ENCODE measurements at regions not wholly inside any gene's neighbourhood (a gene's known extent, or its start where the extent isn't known, plus 50 kb on each side); places are given as distances from the start of the nearest gene placed in this dataset.

GRCh38 chr6:156406688-156407087, 370.5 kb upstream of the ARID1B start:
- in situ Hi-C loops (cut with MboI; ENCODE audit: low sequenced_read_pairs), result no loop called here
- Histone ChIP-seq H3K14ac (replicated peaks; ENCODE audit: low read depth, low read length) (no peak overlapping the region), H3K27me3 (ENCODE audit: control insufficient read depth, insufficient read depth, low read length) (no peaks in the 10 kb centered on the region), H4K20me1 (ENCODE audit: insufficient read depth, low read length) (no peaks in the 10 kb centered on the region), H4K5ac (ENCODE audit: low read depth, low read length) (no peak overlapping the region), H3K79me1 (ENCODE audit: low read depth in 1 of 2, low read length in 2 of 2) (no peaks in the 10 kb centered on the region), H3K4me1 (ENCODE audit: control insufficient read depth, insufficient read depth, low read length) (no peaks in the 10 kb centered on the region), H3K36me3 (ENCODE audit: control insufficient read depth, insufficient read depth, low read length) (no peaks in the 10 kb centered on the region), H2BK20ac (ENCODE audit: low read depth, low read length) (no peak overlapping the region), H3K27ac (ENCODE audit: insufficient read depth, low read length) (no peak overlapping the region), H3K9me1 (ENCODE audit: insufficient read depth, low read length) (no peaks in the 10 kb centered on the region), H3K56ac (ENCODE audit: extremely low read depth, insufficient read depth, low read length) (no peak overlapping the region), H3K9ac (ENCODE audit: low read depth, low read length) (no peak overlapping the region), H3K9me3 (ENCODE audit: control insufficient read depth, insufficient read depth, low read length) (no peaks in the 10 kb centered on the region), H3K23ac (ENCODE audit: low read depth, low read length) (no peak overlapping the region), H3K4me3 (ENCODE audit: insufficient read depth, low read depth, low read length) (no peak overlapping the region), H2AK5ac (ENCODE audit: low read depth, low read length) (no peak overlapping the region), H2AFZ (replicated peaks; ENCODE audit: low read length, poor library complexity) (no peak overlapping the region), H2BK15ac (ENCODE audit: low read depth, low read length) (no peak overlapping the region), H4K8ac (ENCODE audit: low read depth in 2 of 2, low read length in 2 of 2) (no peak overlapping the region), H2BK5ac (ENCODE audit: low read depth, low read length, poor library complexity, severe bottlenecking) (no peak overlapping the region), H3K4ac (ENCODE audit: low read depth, low read length) (no peak overlapping the region), H3K18ac (ENCODE audit: low read depth, low read length) (no peak overlapping the region), H4K91ac (ENCODE audit: insufficient read depth, low read depth, low read length) (no peak overlapping the region), H2BK120ac (ENCODE audit: low read depth, low read length) (no peak overlapping the region), H2AK9ac (replicated peaks; ENCODE audit: low read depth, low read length, poor library complexity) (no peak overlapping the region), H3K4me2 (ENCODE audit: low read depth, low read length) (no peak overlapping the region)
- ChIA-PET CTCF (no interaction called here), POLR2A (ENCODE audit: unreplicated experiment) (no interaction called here)
- BruUV-seq (replicated peaks), result no TSS peak
- ATAC-seq (ENCODE audit: low read depth) (no peak), DNase-seq (no peak)
- dilution Hi-C loops (cut with HindIII; ENCODE audit: low sequenced_read_pairs, unreplicated experiment), result no loop called here
- no peak for TF ChIP-seq ELK1 (IDR thresholded peaks at IDR 0.05; ENCODE audit: borderline replicate concordance, low read depth, low read length)
- TF ChIP-seq, protein P1, sequence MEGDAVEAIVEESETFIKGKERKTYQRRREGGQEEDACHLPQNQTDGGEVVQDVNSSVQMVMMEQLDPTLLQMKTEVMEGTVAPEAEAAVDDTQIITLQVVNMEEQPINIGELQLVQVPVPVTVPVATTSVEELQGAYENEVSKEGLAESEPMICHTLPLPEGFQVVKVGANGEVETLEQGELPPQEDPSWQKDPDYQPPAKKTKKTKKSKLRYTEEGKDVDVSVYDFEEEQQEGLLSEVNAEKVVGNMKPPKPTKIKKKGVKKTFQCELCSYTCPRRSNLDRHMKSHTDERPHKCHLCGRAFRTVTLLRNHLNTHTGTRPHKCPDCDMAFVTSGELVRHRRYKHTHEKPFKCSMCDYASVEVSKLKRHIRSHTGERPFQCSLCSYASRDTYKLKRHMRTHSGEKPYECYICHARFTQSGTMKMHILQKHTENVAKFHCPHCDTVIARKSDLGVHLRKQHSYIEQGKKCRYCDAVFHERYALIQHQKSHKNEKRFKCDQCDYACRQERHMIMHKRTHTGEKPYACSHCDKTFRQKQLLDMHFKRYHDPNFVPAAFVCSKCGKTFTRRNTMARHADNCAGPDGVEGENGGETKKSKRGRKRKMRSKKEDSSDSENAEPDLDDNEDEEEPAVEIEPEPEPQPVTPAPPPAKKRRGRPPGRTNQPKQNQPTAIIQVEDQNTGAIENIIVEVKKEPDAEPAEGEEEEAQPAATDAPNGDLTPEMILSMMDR (conservative IDR thresholded peaks at IDR 0.05; ENCODE audit: low read depth, low read length), result no peak
- TF ChIP-seq MAZ (IDR thresholded peaks at IDR 0.05; ENCODE audit: borderline replicate concordance, low read depth, low read length), result no peak
- TF ChIP-seq CEBPB (IDR thresholded peaks at IDR 0.05; ENCODE audit: low read depth, low read length), result no peak
- no peak for TF ChIP-seq MXI1 (IDR thresholded peaks at IDR 0.05; ENCODE audit: borderline replicate concordance, low read depth, low read length)
- no peak for TF ChIP-seq RFX5 (IDR thresholded peaks at IDR 0.05; ENCODE audit: low read depth, low read length)
- no peak for TF ChIP-seq RAD21 (IDR thresholded peaks at IDR 0.05; ENCODE audit: low read length)
- no peak for TF ChIP-seq SMC3 (IDR thresholded peaks at IDR 0.05; ENCODE audit: low read depth, low read length)
- no peak for TF ChIP-seq USF2 (IDR thresholded peaks at IDR 0.05; ENCODE audit: low read depth, low read length)
- no peak for TF ChIP-seq BHLHE40 (IDR thresholded peaks at IDR 0.05; ENCODE audit: low read depth, low read length)
- intact Hi-C loops (cut with micrococcal nuclease), result no loop called here
- WGBS, 2 experiments (ENCODE audit: extremely low coverage in 2 of 2, insufficient read length in 1 of 2), result no CpG with 5 or more reads among the region's 2 CpGs
